HepG2 (cell line): ENCODE measurements at regions not wholly inside any gene's neighbourhood (a gene's known extent, or its start where the extent isn't known, plus 50 kb on each side); places are given as distances from the start of the nearest gene placed in this dataset.

Experiments used
- ATAC-seq: fragments of 200-7000 bp; cut with Tn5 transposase; 3 replicates; pipeline ENCODE4 v1.9.1; 2020; ENCODE audit warnings: mild to moderate bottlenecking, moderate library complexity
- BruUV-seq: library from RNA; stranded (reverse); fragments of 400-500 nt; replicated peaks from 2 replicates; lab custom pipeline; 2021; lab: Mats Ljungman, UMichigan
- CTCF ChIA-PET: fragments of 300-600 bp; formaldehyde crosslinking; extraction: SDS; loops from one replicate; lab custom pipeline; 2021; ENCODE audit warnings: low total read pairs, inconsistent platforms, low intra/inter-chr PET ratio; lab: Yijun Ruan, JAX
- POLR2A ChIA-PET: fragments of 350-600 bp; sonication (Branson Sonifier 250); formaldehyde crosslinking; loops from one replicate; lab custom pipeline; 2020; ENCODE audit warnings: antibody characterized with exemption, inconsistent platforms; lab: Yijun Ruan, JAX
- DNase-seq: peaks from one replicate; pipeline ENCODE4 v3.0.0-alpha.2; 2015; ENCODE audit warnings: low spot score
- FAIRE-seq: peaks from 3 replicates; lab custom pipeline; 2011; peaks lifted over from hg19 to GRCh38; lab: Jason Lieb, UNC
- H2AFZ ChIP-seq: one replicate; pipeline ENCODE4 v1.6.1; 2011; ENCODE audit warnings: low read length, inconsistent platforms
- H3K27ac ChIP-seq: fragments of 300-600 bp; 3 replicates; pipeline ENCODE4 v1.8.0; 2011; ENCODE audit warnings: mixed run types, mild to moderate bottlenecking, mixed read lengths, low read length, inconsistent platforms; ENCODE audit not compliant: insufficient read depth; ENCODE audit errors: extremely low read length
- H3K27me3 ChIP-seq, 2 experiments: fragments of 200-600 bp in 1 of 2; 2 replicates in 1 of 2; 3 replicates in 1 of 2; pipeline versions ENCODE4 v1.6.0 to v1.8.0; 2011; ENCODE audit warnings: low read length in 2 of 2, mild to moderate bottlenecking in 2 of 2, moderate library complexity in 2 of 2, inconsistent platforms in 1 of 2; ENCODE audit not compliant: insufficient read depth in 2 of 2, control insufficient read depth in 1 of 2
- H3K36me3 ChIP-seq, 2 experiments: fragments of 200-600 bp in 1 of 2; replicated peaks in 1 of 2; 2 replicates in 1 of 2; 3 replicates in 1 of 2; pipeline versions ENCODE4 v1.5.1 to v1.8.0; 2011; ENCODE audit warnings: low read length in 2 of 2, inconsistent platforms in 1 of 2; ENCODE audit not compliant: insufficient read depth in 2 of 2, control insufficient read depth in 1 of 2
- H3K4me1 ChIP-seq: 2 replicates; pipeline ENCODE4 v1.5.1; 2012; ENCODE audit warnings: low read length, inconsistent platforms; ENCODE audit not compliant: insufficient read depth
- H3K4me2 ChIP-seq: 2 replicates; pipeline ENCODE4 v1.6.0; 2011; ENCODE audit warnings: low read depth, low read length, inconsistent platforms
- H3K4me3 ChIP-seq, 3 experiments: fragments of 200-600 bp in 1 of 3; sonication (generic), shearing (Covaris generic) in 1 of 3; replicated peaks in 1 of 3; 2 replicates each; pipeline ENCODE4 v1.5.1; 2011 to 2016; ENCODE audit warnings: low read length in 3 of 3, inconsistent platforms in 2 of 3, low read depth in 2 of 3, mild to moderate bottlenecking in 2 of 3, control low read depth in 1 of 3, mixed read lengths in 1 of 3; ENCODE audit not compliant: insufficient read depth in 1 of 3
- H3K79me2 ChIP-seq: one replicate; pipeline ENCODE4 v1.6.1; 2011; ENCODE audit warnings: low read length, inconsistent platforms; ENCODE audit not compliant: insufficient read depth
- H3K9ac ChIP-seq: 2 replicates; pipeline ENCODE4 v1.6.0; 2011; ENCODE audit warnings: mild to moderate bottlenecking, low read depth, low read length, inconsistent platforms; ENCODE audit not compliant: insufficient read depth
- H3K9me3 ChIP-seq: 2 replicates; pipeline ENCODE4 v1.5.1; 2012; ENCODE audit warnings: mild to moderate bottlenecking, low read length
- H4K20me1 ChIP-seq: 2 replicates; pipeline ENCODE4 v1.6.0; 2011; ENCODE audit warnings: inconsistent platforms, mild to moderate bottlenecking, low read length, moderate library complexity; ENCODE audit not compliant: insufficient read depth
- AGO1 ChIP-seq: fragments of 200-400 bp; formaldehyde crosslinking; IDR thresholded peaks from 2 replicates; pipeline ENCODE4 v1.6.1; 2017; ENCODE audit warnings: mild to moderate bottlenecking, low read depth, low read length, moderate library complexity; ENCODE audit not compliant: poor library complexity, severe bottlenecking
- ATF2 ChIP-seq: sonication (generic); formaldehyde crosslinking; IDR thresholded peaks from 2 replicates; pipeline ENCODE4 v1.4.0; 2020; ENCODE audit warnings: missing genetic modification reagents
- DPF2 ChIP-seq: sonication (generic); formaldehyde crosslinking; IDR thresholded peaks from 2 replicates; pipeline ENCODE4 v1.4.0; 2020; ENCODE audit warnings: mild to moderate bottlenecking, low read depth, missing genetic modification reagents, borderline replicate concordance
- HIC2 ChIP-seq: sonication (generic); formaldehyde crosslinking; IDR thresholded peaks from 2 replicates; pipeline ENCODE4 v1.9.0; 2022; ENCODE audit warnings: low read depth, missing genetic modification reagents
- HMG20B ChIP-seq: conservative IDR thresholded peaks from 2 replicates; pipeline ENCODE4 v1.6.1; 2016; ENCODE audit warnings: missing genetic modification reagents, missing compliant biosample characterization
- HNRNPL ChIP-seq: fragments of 200-400 bp; formaldehyde crosslinking; IDR thresholded peaks from 2 replicates; pipeline ENCODE4 v1.6.1; 2017; ENCODE audit warnings: mild to moderate bottlenecking, low read depth, low read length
- KLF9 ChIP-seq: IDR thresholded peaks from 2 replicates; pipeline ENCODE4 v1.6.1; 2016; ENCODE audit warnings: low read depth
- NFKBIZ ChIP-seq: IDR thresholded peaks from 2 replicates; pipeline ENCODE4 v1.6.1; 2018; ENCODE audit warnings: missing genetic modification reagents, missing compliant biosample characterization
- PRPF4 ChIP-seq: fragments of 200-400 bp; formaldehyde crosslinking; IDR thresholded peaks from 2 replicates; pipeline ENCODE4 v1.6.1; 2016; ENCODE audit warnings: low read length, low read depth; ENCODE audit not compliant: poor library complexity, severe bottlenecking
- RBM39 ChIP-seq: fragments of 200-400 bp; formaldehyde crosslinking; IDR thresholded peaks from one replicate; pipeline ENCODE4 v1.6.1; 2018; ENCODE audit warnings: antibody characterized with exemption, mild to moderate bottlenecking, low read depth, low read length; ENCODE audit not compliant: poor library complexity, severe bottlenecking
- THAP8 ChIP-seq: sonication (generic); formaldehyde crosslinking; IDR thresholded peaks from 2 replicates; pipeline ENCODE4 v1.5.1; 2020; ENCODE audit warnings: missing genetic modification reagents, mild to moderate bottlenecking, borderline replicate concordance
- UBTF ChIP-seq: sonication (generic); formaldehyde crosslinking; IDR thresholded peaks from 2 replicates; pipeline ENCODE4 v1.4.0; 2020; ENCODE audit warnings: mild to moderate bottlenecking, missing genetic modification reagents
- ZNF484 ChIP-seq: sonication (generic); formaldehyde crosslinking; IDR thresholded peaks from 2 replicates; pipeline ENCODE4 v1.5.1; 2020; ENCODE audit warnings: mild to moderate bottlenecking, low read depth, missing genetic modification reagents, borderline replicate concordance
- ZNF569 ChIP-seq: sonication (generic); formaldehyde crosslinking; IDR thresholded peaks from 2 replicates; pipeline ENCODE4 v1.5.0; 2020; ENCODE audit warnings: mild to moderate bottlenecking, missing genetic modification reagents, moderate library complexity, borderline replicate concordance
- WGBS: methylation state at CpG from one replicate; pipeline ENCODE4 v1.1.6; 2017; ENCODE audit warnings: low lambda C conversion rate; 5-methylcytosine and 5-hydroxymethylcytosine counted together
- in situ Hi-C: cut with HindIII; loops from 2 replicates; pipeline ENCODE4 v1.10.0; 2017; ENCODE audit warnings: low pct_unique_long_range_greater_than_20kb; ENCODE audit not compliant: extremely low pct_ligation_motif_present
- intact Hi-C: fragments of 100-400 bp; cut with micrococcal nuclease; formaldehyde crosslinking; loops from one replicate; pipeline ENCODE4 v1.10.0; 2022; ENCODE audit not compliant: unreplicated experiment

- no TSS peak for BruUV-seq
- no peaks in the 10 kb centered on the region for H3K4me1 ChIP-seq
- no peak overlapping the region for H3K9ac ChIP-seq
- no peak for ATAC-seq
- CTCF ChIA-PET, result no interaction called here
- POLR2A ChIA-PET, result no interaction called here
- H3K27ac ChIP-seq, result no peak overlapping the region
- no peak overlapping the region for H3K4me3 ChIP-seq
- peaks cover 5 to 38% of the 10 kb centered on the region in 2 experiments; a peak in 4 of 5 replicates for H3K27me3 ChIP-seq
- no peak for DNase-seq
- H3K4me2 ChIP-seq, result no peak overlapping the region
- intact Hi-C loops, result no loop called here
- H4K20me1 ChIP-seq, result no peaks in the 10 kb centered on the region
- FAIRE-seq, result no peak
- H3K36me3 ChIP-seq, result no peaks in the 10 kb centered on the region
- 0% methylated on average over 9 of the region's 16 CpGs for WGBS
- H3K79me2 ChIP-seq, result no peaks in the 10 kb centered on the region
- H2AFZ ChIP-seq, result no peak overlapping the region
- in situ Hi-C loops, result no loop called here
- no peaks in the 10 kb centered on the region; the same call in 1 of the 2 replicates for H3K9me3 ChIP-seq
- TF ChIP-seq NFKBIZ (CRISPR knock-in tag) (no peak), RBM39 (no peak), HNRNPL (no peak), HIC2 (CRISPR knock-in tag) (no peak), ZNF569 (CRISPR knock-in tag) (no peak), AGO1 (no peak), UBTF (CRISPR knock-in tag) (no peak), DPF2 (CRISPR knock-in tag) (no peak), KLF9 (CRISPR knock-in tag) (no peak), ATF2 (CRISPR knock-in tag) (no peak), HMG20B (no peak), ZNF484 (no peak), PRPF4 (no peak), THAP8 (CRISPR knock-in tag) (no peak)
Observed at GRCh38 chr14:104302794-104303405, 164.5 kb downstream of the KIF26A start.
